ENCODE measurements at regions not wholly inside any gene's neighbourhood (a gene's known extent, or its start where the extent isn't known, plus 50 kb on each side); places are given as distances from the start of the nearest gene placed in this dataset.

DNA sequence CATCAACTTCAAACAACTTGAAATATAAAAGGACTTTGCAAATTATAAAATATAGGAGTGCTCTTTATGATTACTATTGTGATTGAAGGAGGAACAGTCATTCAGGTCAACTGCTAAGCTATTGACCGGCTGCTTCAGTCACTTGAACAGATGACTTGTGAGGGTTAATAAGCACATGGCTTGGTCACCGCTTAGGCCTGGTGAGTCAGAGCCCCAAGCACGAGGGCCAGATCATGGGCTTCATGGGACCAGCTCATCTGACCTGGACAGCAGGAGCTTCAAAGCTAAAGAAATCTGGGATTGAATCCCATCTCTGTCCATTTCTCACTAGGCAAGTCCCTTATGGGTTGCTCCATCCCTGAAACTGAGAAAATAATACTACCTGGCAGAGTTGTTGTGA lies 60.4 kb upstream of the ADO start:
- no peak for DNase-seq (ENCODE audit: low spot score)
- Mint-ChIP-seq H3K4me1 (ENCODE audit: low read depth) (no peaks in the 10 kb centered on the region), H3K36me3 (ENCODE audit: low read depth) (no peaks in the 10 kb centered on the region), H3K9me3 (ENCODE audit: low read depth) (no peaks in the 10 kb centered on the region), H3K27ac (ENCODE audit: unreplicated experiment) (no peak overlapping the region), H3K27me3 (ENCODE audit: low read depth) (no peaks in the 10 kb centered on the region), H3K4me3 (ENCODE audit: unreplicated experiment) (no peak overlapping the region)
- TF ChIP-seq, protein P1, sequence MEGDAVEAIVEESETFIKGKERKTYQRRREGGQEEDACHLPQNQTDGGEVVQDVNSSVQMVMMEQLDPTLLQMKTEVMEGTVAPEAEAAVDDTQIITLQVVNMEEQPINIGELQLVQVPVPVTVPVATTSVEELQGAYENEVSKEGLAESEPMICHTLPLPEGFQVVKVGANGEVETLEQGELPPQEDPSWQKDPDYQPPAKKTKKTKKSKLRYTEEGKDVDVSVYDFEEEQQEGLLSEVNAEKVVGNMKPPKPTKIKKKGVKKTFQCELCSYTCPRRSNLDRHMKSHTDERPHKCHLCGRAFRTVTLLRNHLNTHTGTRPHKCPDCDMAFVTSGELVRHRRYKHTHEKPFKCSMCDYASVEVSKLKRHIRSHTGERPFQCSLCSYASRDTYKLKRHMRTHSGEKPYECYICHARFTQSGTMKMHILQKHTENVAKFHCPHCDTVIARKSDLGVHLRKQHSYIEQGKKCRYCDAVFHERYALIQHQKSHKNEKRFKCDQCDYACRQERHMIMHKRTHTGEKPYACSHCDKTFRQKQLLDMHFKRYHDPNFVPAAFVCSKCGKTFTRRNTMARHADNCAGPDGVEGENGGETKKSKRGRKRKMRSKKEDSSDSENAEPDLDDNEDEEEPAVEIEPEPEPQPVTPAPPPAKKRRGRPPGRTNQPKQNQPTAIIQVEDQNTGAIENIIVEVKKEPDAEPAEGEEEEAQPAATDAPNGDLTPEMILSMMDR (IDR thresholded peaks at IDR 0.05) = no peak

DNA sequence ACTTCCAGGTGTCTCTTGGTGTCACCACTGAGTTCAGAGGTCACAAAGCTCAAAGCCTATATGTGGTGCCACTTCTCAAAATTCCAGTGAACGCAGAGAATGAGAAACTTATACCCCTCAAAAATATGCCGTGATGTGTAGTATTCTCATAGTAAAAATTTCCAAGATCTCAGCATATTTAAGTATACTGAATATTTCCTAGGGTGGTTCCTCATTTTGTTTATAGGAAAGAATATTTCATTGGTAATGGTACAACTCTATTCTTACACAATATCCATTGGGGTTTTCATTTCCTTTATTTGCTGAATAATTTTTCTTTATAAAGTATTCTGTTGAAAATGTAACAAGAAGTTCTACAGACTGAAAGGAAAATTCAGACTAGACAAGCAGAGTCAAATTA lies 58.9 kb upstream of the ADO start:
- Mint-ChIP-seq H3K4me1 (ENCODE audit: low read depth) (no peaks in the 10 kb centered on the region), H3K27ac (ENCODE audit: unreplicated experiment) (no peak overlapping the region), H3K27me3 (ENCODE audit: low read depth) (no peaks in the 10 kb centered on the region), H3K4me3 (ENCODE audit: unreplicated experiment) (no peak overlapping the region), H3K9me3 (ENCODE audit: low read depth) (no peaks in the 10 kb centered on the region), H3K36me3 (ENCODE audit: low read depth) (no peaks in the 10 kb centered on the region)
- TF ChIP-seq, protein P1 (IDR thresholded peaks at IDR 0.05) = no peak
- DNase-seq (ENCODE audit: low spot score) = no peak

DNA sequence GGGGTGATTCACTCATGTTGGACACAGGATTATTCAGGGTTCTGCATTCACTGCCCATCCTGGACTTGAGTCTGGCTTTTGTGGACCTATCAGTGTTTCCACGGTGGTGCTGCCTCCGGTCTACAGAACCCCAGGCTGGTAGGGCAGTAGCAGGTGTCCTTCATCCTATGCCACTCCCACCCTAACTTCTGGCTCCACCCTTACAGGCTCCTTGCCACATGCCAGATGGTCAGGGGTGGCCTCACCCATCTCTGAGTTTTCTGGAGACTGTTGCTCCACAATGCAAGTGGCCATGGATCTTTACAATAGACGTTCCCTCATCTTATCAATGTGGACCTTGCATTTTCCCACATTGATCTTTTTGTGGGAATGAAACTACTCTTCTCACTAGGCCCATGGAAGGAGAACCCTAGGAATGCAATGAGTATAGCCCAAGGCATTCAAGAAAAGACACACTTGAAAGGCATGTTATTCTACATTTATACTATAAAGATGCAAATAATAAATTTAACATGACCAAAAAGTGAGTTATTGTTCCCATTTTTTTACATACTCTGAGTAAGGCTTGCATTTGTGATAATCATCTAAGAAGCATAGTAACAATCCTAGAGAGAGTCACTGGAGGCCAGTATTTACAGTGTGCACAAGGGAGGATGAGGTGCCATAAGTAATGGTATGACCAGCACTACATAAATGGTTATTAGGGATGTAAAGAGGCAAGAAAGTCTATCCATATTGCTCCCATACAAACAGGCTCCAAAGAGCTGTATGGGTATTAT lies 57.4 kb upstream of the ADO start:
- DNase-seq (ENCODE audit: low spot score) = no peak
- no peaks in the 10 kb centered on the region for H3K4me1 Mint-ChIP-seq (ENCODE audit: low read depth)

DNA sequence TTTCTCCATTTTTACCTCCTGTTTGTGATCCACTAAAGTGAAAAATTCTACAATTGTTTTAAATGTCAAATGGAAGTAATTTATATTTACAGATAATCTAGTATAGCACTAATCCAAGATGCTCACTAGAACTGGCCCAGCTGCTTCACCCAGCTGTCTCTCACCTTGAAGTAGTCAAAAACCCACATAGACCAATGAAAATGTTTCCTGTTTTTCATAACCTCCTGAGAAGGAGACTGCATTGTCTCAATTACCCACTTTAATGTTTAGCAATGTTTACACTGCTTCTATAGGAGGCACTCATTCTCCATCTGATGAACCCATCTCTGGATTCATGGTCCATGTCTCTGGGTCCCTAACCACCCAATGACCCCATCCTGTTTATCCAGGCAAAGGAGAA lies 56.1 kb upstream of the ADO start:
- no peak for DNase-seq (ENCODE audit: low spot score)
- H3K9me3 Mint-ChIP-seq (ENCODE audit: low read depth) = no peaks in the 10 kb centered on the region
- H3K4me1 Mint-ChIP-seq (ENCODE audit: low read depth) = no peaks in the 10 kb centered on the region
- no peak overlapping the region for H3K4me3 Mint-ChIP-seq (ENCODE audit: unreplicated experiment)
- H3K27me3 Mint-ChIP-seq (ENCODE audit: low read depth) = no peaks in the 10 kb centered on the region
- no peaks in the 10 kb centered on the region for H3K36me3 Mint-ChIP-seq (ENCODE audit: low read depth)
- no peak overlapping the region for H3K27ac Mint-ChIP-seq (ENCODE audit: unreplicated experiment)
- TF ChIP-seq, protein P1 (IDR thresholded peaks at IDR 0.05) = no peak

More for the DNA sequence above, 57.4 kb upstream of the ADO start:
- Mint-ChIP-seq H3K4me3 (ENCODE audit: unreplicated experiment) (no peak overlapping the region), H3K27me3 (ENCODE audit: low read depth) (no peaks in the 10 kb centered on the region), H3K36me3 (ENCODE audit: low read depth) (no peaks in the 10 kb centered on the region), H3K9me3 (ENCODE audit: low read depth) (no peaks in the 10 kb centered on the region), H3K27ac (ENCODE audit: unreplicated experiment) (no peak overlapping the region)
- TF ChIP-seq, protein P1 (IDR thresholded peaks at IDR 0.05) = no peak

DNA sequence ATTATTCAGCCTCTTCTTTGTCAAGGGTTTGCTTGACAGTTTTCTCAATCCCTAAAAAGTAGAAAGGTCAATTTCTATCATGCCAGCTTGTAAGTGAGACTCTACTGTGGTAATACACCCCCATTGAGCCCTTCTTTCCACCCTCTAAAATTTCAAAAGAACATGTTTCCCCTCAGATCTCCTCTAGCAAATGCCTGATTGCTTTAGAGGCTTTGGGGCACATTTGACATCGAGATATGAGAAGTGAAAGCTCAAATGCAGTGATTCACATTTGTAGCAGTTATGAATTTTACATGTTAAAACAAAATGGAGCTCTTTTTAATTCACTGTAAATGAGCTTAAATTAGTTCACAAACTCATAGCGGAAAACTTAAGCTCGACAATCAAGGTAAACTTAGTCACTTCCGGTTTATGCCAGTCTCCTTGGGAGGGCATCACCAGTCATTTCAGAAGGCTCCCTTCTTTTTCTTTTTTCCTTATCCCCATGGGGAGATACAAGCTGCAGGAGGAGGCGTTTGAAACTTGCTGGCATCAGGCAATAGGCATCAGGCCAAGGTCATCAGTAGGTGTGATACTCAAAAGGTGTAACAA lies 55.3 kb upstream of the ADO start:
- no peaks in the 10 kb centered on the region for H3K9me3 Mint-ChIP-seq (ENCODE audit: low read depth)
- no peak overlapping the region for H3K27ac Mint-ChIP-seq (ENCODE audit: unreplicated experiment)
- no peak overlapping the region for H3K4me3 Mint-ChIP-seq (ENCODE audit: unreplicated experiment)
- no peaks in the 10 kb centered on the region for H3K27me3 Mint-ChIP-seq (ENCODE audit: low read depth)
- H3K36me3 Mint-ChIP-seq (ENCODE audit: low read depth) = no peaks in the 10 kb centered on the region
- TF ChIP-seq, protein P1 (IDR thresholded peaks at IDR 0.05) = no peak
- no peaks in the 10 kb centered on the region for H3K4me1 Mint-ChIP-seq (ENCODE audit: low read depth)
- no peak for DNase-seq (ENCODE audit: low spot score)
